ENCODE measurements at regions not wholly inside any gene's neighbourhood (a gene's known extent, or its start where the extent isn't known, plus 50 kb on each side); places are given as distances from the start of the nearest gene placed in this dataset.
"Not testable (repeated sequence)": the region's sequence is repeated elsewhere in the genome, so short reads cannot be mapped to it uniquely, and the experiment has no call there.

- no peak for FAIRE-seq
Measured at GRCh38 chr13:81199956-81200355, 859.0 kb upstream of the SPRY2 start.

- no peak for FAIRE-seq
Measured at GRCh38 chr13:81197966-81198365, 857.0 kb upstream of the SPRY2 start.

GRCh38 chr13:81197483-81197882 lies 856.6 kb upstream of the SPRY2 start:
- no peak for FAIRE-seq

DNA sequence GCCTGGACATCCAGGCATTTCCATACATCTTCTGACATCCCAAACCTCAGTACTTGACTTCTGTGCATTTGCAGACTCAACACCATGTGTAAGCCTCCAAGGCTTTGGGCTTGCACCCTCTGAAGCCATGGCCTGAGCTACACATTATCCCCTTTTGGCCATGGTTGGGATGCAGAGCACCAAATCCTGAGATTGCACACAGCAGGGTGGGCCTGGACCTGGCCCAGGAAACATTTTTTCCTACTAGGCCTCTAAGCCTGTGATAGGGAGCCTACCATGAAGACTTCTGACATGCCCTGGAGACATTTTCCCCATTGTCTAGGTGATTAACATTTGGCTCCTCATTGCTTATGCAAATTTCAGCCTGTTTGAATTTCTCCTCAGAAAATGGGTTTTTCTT lies 853.4 kb upstream of the SPRY2 start:
- FAIRE-seq: no peak

DNA sequence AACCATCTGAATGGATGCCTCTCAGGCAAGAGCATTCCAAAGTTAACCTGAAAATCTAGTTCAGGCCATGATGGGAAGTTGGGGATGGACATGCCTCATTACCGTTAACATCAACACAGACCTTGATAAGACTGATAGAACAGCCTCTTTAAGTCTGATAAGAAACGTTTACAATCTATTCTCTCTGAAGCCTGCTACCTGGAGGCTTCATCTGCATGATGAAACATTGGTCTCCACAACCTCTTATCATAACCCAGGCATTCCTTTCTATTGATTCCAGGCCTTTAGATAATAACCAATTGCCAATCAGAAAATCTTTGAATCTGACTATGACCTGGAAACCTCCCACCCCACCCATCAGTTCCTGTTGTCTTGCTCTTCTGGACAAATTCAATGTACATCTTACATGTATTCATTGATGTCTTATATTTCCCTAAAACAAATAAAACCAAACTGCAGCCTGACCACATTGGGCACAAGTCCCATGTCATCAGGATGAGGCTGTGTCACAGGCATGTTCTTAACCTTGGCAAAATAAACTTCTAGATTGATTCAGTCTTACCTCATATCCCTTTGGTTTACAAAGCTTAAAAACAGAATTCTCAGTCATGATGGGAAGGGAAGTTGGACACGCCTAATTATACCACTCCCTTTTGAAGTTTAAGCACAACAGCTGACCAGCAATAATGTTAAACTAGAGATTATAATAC lies 843.8 kb upstream of the SPRY2 start:
- FAIRE-seq: no peak

DNA sequence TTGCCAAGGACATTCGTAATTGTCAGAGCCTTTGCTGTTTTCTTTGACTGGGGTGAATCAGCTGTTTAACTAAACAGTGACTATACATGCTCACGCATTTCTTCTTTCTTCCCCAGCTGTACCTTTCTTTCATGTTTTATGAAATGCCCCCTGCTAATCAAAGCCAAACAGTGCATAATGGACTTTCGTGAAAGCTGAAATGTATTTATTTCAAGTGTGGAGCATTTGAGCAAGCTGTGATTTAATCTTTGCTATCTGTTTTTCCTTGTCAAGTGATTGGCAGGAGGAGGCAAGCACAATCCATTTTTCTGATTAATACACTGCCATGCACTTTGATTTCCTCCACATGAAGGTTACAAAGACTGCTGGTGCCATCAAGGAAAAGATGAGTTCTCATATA lies 831.7 kb upstream of the SPRY2 start:
- FAIRE-seq: no peak

DNA sequence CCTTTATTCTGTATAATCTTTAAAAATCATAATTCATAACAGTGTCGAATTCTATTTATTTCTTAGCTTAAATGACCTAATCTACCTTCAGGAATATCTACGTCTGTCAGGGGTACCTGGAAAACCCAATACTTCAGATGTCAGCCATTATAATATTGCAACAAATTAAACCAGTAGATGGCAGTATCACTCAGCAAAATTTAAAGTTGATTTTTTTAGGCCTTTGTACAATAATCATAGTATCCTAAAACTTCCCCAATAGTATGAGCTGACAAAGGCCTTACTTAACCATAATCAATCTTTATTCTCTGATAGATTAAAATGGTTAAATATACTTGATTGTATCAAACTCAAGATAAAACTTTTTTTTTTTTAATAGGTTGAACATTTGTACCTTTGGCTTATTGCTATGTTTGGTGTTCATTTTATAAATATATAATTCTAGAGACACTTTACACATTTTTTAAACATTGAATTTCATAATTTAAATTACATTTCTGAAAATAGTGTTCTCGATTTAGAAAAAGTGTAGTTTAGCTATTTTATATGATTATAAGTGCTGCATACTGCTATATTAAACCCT lies 830.2 kb upstream of the SPRY2 start:
- peak; percentile 72 for FAIRE-seq

DNA sequence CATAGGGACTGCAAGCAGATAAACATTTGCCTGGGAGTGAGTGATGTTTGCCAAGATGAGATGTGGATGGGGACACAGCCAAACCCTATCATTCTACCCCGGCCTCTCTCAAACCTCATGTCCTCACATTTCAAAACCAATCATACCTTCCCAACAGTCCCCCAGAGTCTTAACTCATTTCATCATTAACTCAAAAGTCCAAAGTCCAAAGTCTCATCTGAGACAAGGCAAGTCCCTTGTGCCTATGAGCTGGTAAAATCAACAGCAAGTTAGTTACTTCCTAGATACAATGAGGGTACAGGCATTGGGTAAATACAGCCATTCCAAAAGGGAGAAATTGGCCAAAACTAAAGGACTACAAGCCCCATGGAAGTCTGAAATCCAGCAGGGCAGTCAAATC lies 822.9 kb upstream of the SPRY2 start:
- FAIRE-seq: not testable (repeated sequence)

DNA sequence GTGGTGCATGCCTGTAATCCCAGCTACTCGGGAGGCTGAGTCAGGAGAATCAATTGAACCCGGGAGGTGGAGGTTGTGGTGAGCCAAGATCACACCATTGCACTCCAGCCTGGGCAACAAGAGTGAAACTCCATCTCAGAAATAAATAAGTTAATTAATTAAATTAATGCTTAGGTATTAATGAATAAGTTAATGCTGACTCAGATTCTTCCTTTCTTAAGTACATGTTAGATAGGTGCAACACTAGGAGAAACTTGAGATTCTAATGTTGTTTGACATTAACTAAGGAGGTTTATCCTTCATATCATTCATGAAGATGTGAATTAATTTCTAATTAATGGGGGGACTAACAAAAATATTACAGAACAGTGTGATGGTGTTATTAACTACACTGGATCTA lies 812.6 kb upstream of the SPRY2 start:
- FAIRE-seq: no peak

DNA sequence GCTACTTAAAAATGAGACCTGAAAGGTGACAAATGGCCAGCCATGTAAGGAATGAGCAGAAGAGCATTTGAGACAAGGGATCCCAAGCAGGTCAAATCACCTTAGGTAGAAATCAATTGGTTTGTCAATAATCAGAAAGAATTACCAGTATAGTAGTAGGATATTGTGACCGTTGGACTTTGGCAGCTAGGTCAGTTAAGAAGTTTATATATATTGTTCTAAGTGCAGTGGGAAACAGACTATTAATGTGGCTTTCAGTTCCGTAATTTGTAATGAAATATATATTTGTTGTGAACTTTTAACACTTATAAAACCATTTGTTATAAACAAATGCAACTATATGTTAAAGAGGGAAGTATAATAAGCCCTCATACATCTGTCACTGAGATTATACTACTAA lies 807.9 kb upstream of the SPRY2 start:
- no peak for FAIRE-seq

DNA sequence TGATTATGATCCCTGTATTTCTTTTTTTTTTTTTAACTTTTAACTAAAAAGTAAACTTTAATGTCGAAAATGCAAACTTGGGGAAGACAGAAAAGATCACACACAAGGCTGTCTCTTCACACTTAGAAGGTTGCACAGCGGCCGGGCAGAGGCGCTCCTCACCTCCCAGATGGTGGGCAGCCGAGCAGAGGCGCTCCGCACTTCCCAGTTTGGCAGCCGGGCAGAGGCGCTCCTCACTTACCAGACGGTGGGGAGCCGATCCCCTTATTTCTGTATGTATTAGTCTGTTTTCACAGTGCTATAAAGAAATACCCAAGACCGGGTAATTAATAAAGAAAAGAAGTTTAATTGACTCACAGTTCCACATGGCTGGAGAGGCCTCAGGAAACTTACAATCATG lies 805.6 kb upstream of the SPRY2 start:
- FAIRE-seq: not testable (repeated sequence)

- no peak for FAIRE-seq
Measured at GRCh38 chr13:81142306-81142999, 801.5 kb upstream of the SPRY2 start.

DNA sequence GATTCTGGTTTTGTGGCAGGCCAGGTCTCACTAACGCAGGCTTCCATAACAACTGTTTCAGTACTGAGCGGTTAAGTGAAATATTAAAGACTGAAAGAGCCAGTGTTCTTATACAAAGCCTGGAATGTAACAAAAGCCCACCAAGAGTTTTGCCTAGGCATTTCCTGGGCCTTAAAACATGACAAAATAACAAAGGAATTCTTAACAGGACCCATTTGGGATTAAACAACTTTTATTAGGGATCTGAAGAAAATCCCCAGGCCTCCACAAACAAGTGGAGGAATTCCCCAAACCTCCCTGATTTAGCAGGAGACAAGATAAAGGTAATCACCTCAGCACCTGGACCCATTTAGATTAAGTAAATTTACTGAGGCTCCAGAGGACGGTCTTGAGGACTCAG lies 799.7 kb upstream of the SPRY2 start:
- no peak for FAIRE-seq

GRCh38 chr13:81139987-81140386 lies 799.1 kb upstream of the SPRY2 start:
- FAIRE-seq: no peak

DNA sequence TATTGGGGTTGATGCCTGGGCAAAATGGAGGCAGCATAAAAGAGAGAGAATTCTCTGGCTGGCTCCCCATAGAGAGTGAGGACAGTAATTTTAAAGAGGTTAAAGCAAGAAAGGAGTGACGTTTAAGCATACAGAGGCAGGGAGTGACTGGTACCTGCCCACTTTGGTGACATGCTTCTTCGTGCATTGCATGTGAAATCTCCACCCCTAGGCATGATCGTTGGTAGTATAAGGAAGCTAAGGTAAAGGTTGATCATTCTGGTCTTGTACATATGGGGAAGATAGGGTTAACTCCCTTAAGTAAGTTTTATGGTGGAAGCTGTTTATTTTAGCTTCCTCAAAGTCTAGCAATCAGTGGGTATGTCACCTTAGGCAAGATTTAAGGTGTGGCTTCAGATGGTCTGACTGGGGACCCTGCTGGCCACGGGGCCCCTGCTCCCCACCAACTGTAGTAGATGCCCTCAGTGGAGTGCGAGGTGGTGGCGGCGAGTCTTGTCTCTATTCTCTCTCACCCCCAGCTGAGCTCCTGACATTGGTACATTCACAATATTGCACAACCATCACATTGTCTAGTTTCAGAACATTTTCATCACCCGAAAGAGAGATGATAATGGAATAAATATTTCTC lies 797.5 kb upstream of the SPRY2 start:
- no peak for FAIRE-seq

- no peak for FAIRE-seq
Measured at GRCh38 chr13:81133066-81133465, 792.1 kb upstream of the SPRY2 start.

DNA sequence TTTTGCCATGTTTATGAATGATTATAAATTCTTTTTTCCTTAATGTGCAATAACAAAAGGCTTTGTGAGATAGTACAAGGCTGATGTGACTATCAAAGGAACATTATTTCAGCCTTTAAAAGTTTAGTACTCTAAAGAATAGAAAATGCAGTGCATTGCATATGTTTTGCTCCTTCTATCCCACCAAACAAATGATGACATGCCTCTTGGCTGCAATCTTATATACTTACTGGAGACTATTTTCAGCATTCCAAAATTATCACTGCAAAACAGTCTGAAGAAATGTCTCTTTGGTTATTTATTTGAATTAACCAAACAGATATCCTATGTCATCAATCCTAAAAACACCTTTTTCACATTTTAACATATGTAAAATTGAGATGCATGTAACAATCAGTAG lies 776.5 kb upstream of the SPRY2 start:
- no peak for FAIRE-seq

GRCh38 chr13:81116461-81117282 lies 775.7 kb upstream of the SPRY2 start:
- FAIRE-seq: no peak

GRCh38 chr13:81109026-81109425 lies 768.1 kb upstream of the SPRY2 start:
- FAIRE-seq: no peak

GRCh38 chr13:81106348-81106747 lies 765.4 kb upstream of the SPRY2 start:
- FAIRE-seq: no peak

DNA sequence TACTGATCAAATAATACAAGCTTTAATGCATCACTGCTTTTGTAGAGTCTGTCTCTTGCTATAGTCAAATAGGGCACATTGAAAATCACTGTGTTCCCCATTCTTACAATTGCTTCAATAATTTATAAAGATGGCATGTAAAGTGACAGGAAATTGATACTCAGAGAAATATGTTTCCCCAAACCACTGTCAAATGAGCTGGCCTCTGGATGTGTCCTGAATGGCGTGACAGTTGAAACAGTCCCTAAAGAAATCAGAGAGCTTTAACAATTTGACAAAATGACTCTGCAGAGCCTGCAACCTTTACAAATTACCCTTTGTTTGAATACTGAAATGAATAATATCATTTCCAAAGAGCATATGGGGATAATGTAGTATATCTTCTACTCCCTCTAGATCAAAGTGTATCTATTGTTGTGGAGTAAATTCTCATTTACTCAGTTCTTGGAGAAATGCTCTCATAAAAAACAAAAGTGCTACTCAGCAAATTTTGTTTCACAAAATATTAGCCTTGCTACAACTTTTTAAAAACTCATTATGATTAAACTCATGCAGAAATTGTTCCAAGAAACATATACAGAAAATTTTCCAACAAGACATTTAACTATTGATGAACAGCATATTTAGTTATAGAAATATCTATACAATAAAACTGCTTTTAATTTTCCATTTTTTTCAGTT lies 763.2 kb upstream of the SPRY2 start:
- no peak for FAIRE-seq

GRCh38 chr13:81102066-81102465 lies 761.1 kb upstream of the SPRY2 start:
- not testable (repeated sequence) for FAIRE-seq
